ENCODE measurements at regions not wholly inside any gene's neighbourhood (a gene's known extent, or its start where the extent isn't known, plus 50 kb on each side); places are given as distances from the start of the nearest gene placed in this dataset.

GRCh38 chr5:105409695-105410094 is 1847.1 kb upstream of the NUDT12 start:
- no peak for TF ChIP-seq ATF3 (IDR thresholded peaks at IDR 0.05)
- TF ChIP-seq CTCF (IDR thresholded peaks at IDR 0.05; ENCODE audit: low read depth, low read length, missing input control), result no peak
- no peak for TF ChIP-seq REST (IDR thresholded peaks at IDR 0.05)

All from liver (tissue), 3 donors.